Neutrophil (primary cell): ENCODE measurements at regions not wholly inside any gene's neighbourhood (a gene's known extent, or its start where the extent isn't known, plus 50 kb on each side); places are given as distances from the start of the nearest gene placed in this dataset.

Experiments
- H3K27ac ChIP-seq: fragments of 200-600 bp; sonication (generic); 2 replicates; pipeline ENCODE4 v1.5.1; 2016; ENCODE audit warnings: mild to moderate bottlenecking, moderate library complexity
- H3K27me3 ChIP-seq: fragments of 200-600 bp; sonication (generic); 2 replicates; pipeline ENCODE4 v1.6.0; 2016; ENCODE audit warnings: mild to moderate bottlenecking
- H3K36me3 ChIP-seq: fragments of 200-600 bp; sonication (generic); 2 replicates; pipeline ENCODE4 v1.5.1; 2017
- H3K4me1 ChIP-seq, 2 experiments: fragments of 200-600 bp in 1 of 2; sonication (generic) in 1 of 2; 1 replicate in 1 of 2; 2 replicates in 1 of 2; pipeline versions ENCODE4 v1.5.1 to v1.6.1; 2013 to 2016; ENCODE audit warnings: low read depth in 1 of 2, low read length in 1 of 2, mild to moderate bottlenecking in 1 of 2, moderate library complexity in 1 of 2; ENCODE audit not compliant: control insufficient read depth in 1 of 2, insufficient read depth in 1 of 2
- H3K4me3 ChIP-seq, 2 experiments: fragments of 200-600 bp in 1 of 2; sonication (generic) in 1 of 2; 1 replicate in 1 of 2; 2 replicates in 1 of 2; pipeline ENCODE4 v1.5.1; 2013 to 2016; ENCODE audit warnings: low read depth in 1 of 2, low read length in 1 of 2, mild to moderate bottlenecking in 1 of 2, moderate library complexity in 1 of 2
- H3K9me3 ChIP-seq: fragments of 200-600 bp; sonication (generic); 2 replicates; pipeline ENCODE4 v1.5.1; 2016
- TF ChIP-seq, protein P1 (sequence below): fragments of 200-600 bp; sonication (generic); IDR thresholded peaks from 2 replicates; pipeline ENCODE4 v1.5.1; 2016; ENCODE audit warnings: antibody characterized with exemption

DNA sequence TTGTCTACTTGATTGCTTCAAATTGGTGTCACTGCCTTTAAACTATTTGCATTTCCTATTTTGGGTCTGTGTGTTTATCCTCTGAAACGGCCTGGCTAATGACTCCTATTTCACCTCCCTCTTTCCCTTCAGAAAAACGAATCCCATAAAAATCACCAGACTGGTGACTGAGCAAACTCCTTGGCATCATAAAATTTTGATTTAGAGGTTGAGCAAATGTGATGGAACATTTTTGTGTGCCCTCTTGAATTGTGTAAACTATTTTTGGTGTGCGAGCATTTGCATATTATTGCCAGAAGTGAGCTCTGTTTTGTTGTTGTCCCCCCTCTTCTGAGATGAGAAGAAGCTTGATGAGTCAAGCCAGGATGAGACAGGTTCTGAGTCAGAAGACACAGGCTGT lies 316.1 kb downstream of the AJAP1 start:
- no peak overlapping the region for H3K27ac ChIP-seq
- no peak overlapping the region for H3K4me3 ChIP-seq
- no peaks in the 10 kb centered on the region for H3K36me3 ChIP-seq
- H3K4me1 ChIP-seq, result no peaks in the 10 kb centered on the region
- no peaks in the 10 kb centered on the region for H3K9me3 ChIP-seq
- TF ChIP-seq, protein P1, sequence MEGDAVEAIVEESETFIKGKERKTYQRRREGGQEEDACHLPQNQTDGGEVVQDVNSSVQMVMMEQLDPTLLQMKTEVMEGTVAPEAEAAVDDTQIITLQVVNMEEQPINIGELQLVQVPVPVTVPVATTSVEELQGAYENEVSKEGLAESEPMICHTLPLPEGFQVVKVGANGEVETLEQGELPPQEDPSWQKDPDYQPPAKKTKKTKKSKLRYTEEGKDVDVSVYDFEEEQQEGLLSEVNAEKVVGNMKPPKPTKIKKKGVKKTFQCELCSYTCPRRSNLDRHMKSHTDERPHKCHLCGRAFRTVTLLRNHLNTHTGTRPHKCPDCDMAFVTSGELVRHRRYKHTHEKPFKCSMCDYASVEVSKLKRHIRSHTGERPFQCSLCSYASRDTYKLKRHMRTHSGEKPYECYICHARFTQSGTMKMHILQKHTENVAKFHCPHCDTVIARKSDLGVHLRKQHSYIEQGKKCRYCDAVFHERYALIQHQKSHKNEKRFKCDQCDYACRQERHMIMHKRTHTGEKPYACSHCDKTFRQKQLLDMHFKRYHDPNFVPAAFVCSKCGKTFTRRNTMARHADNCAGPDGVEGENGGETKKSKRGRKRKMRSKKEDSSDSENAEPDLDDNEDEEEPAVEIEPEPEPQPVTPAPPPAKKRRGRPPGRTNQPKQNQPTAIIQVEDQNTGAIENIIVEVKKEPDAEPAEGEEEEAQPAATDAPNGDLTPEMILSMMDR, result no peak
- no peaks in the 10 kb centered on the region for H3K27me3 ChIP-seq

DNA sequence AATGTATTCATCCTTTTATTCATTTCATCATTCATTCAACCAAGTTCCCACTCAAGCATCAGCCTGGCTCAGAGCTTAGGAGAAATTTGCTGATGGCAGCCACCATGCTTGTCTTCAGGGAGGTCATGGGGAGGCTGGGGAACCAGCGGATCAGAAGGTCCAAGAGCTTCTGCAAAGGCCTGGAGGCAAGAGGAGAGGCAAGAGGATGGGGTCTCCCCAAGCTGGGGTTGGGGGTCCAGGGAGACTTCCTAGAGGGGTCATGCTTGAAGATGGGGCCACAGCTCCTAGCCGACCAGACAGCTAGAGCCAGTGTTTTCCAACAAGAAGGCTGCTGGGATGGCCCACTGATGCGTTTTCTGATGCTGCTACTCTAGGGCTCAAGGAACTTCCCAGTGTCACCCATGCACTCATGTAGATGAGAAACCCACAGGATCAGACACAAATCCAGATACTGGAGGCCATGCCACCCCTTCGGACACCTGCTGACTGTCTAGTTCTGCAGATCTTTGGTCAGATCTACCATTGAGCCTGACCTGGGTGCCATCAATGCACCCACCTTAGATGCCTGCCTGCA lies 315.2 kb downstream of the AJAP1 start:
- Histone ChIP-seq H3K4me1 (no peaks in the 10 kb centered on the region), H3K9me3 (no peaks in the 10 kb centered on the region), H3K4me3 (no peak overlapping the region), H3K27me3 (no peaks in the 10 kb centered on the region), H3K27ac (no peak overlapping the region), H3K36me3 (no peaks in the 10 kb centered on the region)
- TF ChIP-seq, protein P1, result no peak

DNA sequence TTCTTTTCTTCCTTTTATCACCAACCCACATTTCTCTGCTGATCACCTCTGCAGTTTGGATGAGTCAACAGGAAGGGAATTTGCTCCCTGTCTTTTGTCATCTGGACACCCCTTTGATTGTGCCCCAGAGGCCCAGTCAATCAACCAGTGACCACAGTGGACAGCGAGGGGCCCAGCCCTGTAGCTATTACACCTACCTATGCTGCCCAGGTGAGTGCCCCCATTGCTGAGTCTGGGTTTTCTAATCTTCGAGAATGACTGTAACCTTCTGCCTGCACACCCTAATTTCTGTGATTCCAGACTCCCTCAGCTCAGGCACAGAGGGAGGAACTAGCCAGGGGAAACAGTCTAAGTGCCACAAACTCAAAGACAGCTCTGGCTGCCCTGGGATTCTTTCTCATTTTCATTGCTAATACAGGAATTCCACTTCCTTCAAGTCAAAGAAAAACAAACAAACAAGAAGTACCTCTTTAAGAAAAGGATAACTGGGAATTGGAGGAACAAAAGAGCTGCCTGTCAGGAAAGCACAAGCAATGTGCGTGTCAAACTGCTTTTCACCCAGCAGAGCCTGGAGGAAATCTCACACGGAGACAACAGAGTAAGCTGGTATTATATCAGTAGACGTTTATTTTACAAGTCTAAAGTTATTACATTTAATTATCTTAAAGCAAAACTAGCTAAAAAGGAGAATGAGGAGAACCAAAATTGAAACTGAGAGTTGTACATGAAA lies 311.1 kb downstream of the AJAP1 start:
- Histone ChIP-seq H3K4me1 (no peaks in the 10 kb centered on the region), H3K27me3 (no peaks in the 10 kb centered on the region), H3K9me3 (no peaks in the 10 kb centered on the region), H3K27ac (no peak overlapping the region), H3K36me3 (no peaks in the 10 kb centered on the region), H3K4me3 (no peak overlapping the region)
- TF ChIP-seq, protein P1, result no peak

DNA sequence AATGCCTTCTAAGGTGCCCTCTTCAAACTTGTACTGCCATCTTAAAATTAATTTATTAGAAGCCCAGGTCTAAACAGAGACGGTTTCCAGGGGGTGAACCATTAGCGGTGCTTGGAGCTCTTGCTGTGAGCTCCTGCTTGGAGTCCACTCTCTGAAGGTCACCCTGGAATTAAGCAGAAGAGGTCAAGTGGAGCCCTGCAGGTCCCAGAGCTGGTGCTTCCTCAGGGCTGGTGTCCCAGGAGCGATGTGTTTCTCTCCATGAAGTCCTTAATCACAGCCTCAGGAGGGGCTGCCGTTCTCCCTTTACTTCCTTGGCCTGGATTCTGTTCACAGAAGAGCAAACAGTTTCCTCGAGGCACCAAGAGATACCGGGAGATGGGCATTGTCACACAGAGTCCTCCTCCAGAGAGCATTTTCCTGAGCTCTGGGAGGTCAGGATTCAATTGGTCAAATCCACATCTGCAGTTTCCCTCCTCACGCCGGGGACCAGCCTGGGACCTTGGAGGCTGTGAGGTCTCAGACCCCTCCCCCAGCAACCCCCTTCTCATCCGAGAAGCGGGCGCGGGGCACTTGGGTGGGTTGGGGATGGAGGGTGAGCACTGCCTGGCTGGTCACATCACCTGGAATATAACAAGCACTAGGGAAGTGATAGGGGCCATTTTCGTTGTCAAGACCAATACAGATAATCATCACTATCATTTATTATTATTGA lies 310.4 kb downstream of the AJAP1 start:
- H3K4me3 ChIP-seq, result no peak overlapping the region
- H3K36me3 ChIP-seq, result no peaks in the 10 kb centered on the region
- TF ChIP-seq, protein P1, result no peak
- H3K27ac ChIP-seq, result no peak overlapping the region
- no peaks in the 10 kb centered on the region for H3K9me3 ChIP-seq
- H3K27me3 ChIP-seq, result no peaks in the 10 kb centered on the region
- no peaks in the 10 kb centered on the region for H3K4me1 ChIP-seq

DNA sequence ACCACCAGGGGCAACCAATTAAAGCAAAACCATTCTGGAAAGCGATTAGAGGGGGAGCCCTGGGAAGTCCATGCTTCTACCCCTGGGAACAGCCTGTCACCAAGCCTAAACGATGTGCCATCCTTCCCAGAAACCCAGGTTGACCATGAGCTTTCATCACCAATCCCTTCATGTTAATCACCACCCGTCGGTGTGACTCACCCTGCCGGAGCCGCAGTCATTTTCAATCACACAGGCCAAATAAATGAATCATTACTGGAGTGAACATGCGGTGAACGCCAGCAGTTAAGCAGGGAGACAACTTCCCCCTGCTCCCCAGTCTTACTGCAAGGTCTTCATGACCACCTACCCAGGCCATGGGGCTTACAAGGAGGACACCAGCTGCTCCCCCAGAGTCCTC lies 308.8 kb downstream of the AJAP1 start:
- Histone ChIP-seq H3K4me1 (no peaks in the 10 kb centered on the region), H3K27ac (no peak overlapping the region), H3K9me3 (no peaks in the 10 kb centered on the region), H3K4me3 (no peak overlapping the region), H3K27me3 (no peaks in the 10 kb centered on the region), H3K36me3 (no peaks in the 10 kb centered on the region)
- TF ChIP-seq, protein P1, result no peak
